ENCODE measurements at regions not wholly inside any gene's neighbourhood (a gene's known extent, or its start where the extent isn't known, plus 50 kb on each side); places are given as distances from the start of the nearest gene placed in this dataset.
"Not testable (repeated sequence)": the region's sequence is repeated elsewhere in the genome, so short reads cannot be mapped to it uniquely, and the experiment has no call there.

DNA sequence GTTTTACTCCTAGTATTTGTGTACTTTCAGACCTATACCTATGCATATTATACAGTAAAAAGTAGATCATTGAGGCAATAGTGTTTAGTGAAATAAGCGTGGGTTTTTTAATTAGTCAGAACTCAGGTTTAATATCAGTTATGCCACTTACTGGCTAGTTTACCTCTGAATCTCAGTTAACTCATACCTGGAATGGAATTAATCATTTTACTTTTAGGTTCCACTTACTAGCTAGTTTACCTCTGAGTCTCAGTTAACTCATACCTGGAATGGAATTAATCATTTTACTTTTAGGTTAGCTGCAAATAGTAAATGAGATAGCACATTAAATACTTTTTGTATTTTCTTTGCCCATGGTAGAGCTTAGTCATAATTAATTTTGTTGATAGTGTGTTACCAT is 475.7 kb downstream of the CCER1 start:
- in situ Hi-C loops (cut with MboI; ENCODE audit: low pct_unique_long_range_greater_than_20kb, low sequenced_read_pairs), result no loop called here
- no peak for DNase-seq

DNA sequence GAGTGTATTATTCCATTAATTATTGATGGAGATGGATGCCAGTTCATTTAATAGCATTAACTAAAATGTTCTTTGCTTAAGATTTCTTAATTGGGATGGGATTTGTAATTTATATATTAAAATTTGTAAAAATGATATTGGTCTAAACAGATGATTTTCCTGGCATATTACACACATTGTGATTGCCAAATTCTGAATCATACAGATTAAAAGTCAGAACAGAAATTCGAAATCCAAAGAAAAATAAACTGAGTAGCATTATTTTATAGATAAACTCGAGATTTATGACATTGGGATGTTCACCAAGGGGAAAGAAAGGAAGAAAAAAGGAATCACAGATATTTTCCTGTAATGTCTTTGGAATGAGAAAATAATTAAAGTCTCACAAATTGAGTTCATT is 481.1 kb downstream of the CCER1 start:
- no peak for DNase-seq
- in situ Hi-C loops (cut with MboI; ENCODE audit: low pct_unique_long_range_greater_than_20kb, low sequenced_read_pairs), result no loop called here

GRCh38 chr12:90460681-90461080 is 494.3 kb downstream of the CCER1 start:
- in situ Hi-C loops (cut with MboI; ENCODE audit: low pct_unique_long_range_greater_than_20kb, low sequenced_read_pairs), result no loop called here
- no peak for DNase-seq

- DNase-seq, result no peak
Observed at GRCh38 chr12:90456248-90456647, 498.7 kb downstream of the CCER1 start.

GRCh38 chr12:90455756-90456155 is 499.2 kb downstream of the CCER1 start:
- in situ Hi-C loops (cut with MboI; ENCODE audit: low pct_unique_long_range_greater_than_20kb, low sequenced_read_pairs), result no loop called here
- DNase-seq, result no peak

More at GRCh38 chr12:90456248-90456647, 498.7 kb downstream of the CCER1 start:
- in situ Hi-C loops (cut with MboI; ENCODE audit: low pct_unique_long_range_greater_than_20kb, low sequenced_read_pairs), result no loop called here

DNA sequence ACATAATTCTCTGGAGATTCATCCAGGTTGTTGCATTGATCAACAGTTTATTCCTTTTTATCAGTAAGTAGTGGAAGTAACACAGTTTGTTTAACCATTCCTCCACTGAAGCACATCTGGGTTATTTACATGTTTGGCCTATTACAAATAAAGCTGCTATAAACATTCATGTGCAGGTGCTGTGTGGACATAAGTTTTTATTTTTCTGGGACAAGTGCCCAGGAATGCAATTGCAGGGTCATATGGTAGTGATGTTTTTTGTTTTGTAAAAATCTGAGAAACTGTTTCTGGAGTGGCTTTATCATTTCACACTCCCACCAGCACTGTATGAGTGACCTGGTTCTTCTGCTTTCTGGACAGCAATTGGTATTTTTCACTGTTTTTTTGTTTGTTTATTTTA is 505.4 kb downstream of the CCER1 start:
- in situ Hi-C loops (cut with MboI; ENCODE audit: low pct_unique_long_range_greater_than_20kb, low sequenced_read_pairs), result no loop called here
- DNase-seq, result no peak

- in situ Hi-C loops (cut with MboI; ENCODE audit: low pct_unique_long_range_greater_than_20kb, low sequenced_read_pairs); DNase-seq: not testable (repeated sequence)
Observed at GRCh38 chr12:90443466-90443865, 511.5 kb downstream of the CCER1 start.

- in situ Hi-C loops (cut with MboI; ENCODE audit: low pct_unique_long_range_greater_than_20kb, low sequenced_read_pairs), result no loop called here
- DNase-seq, result no peak
Observed at GRCh38 chr12:90441431-90441830, 513.5 kb downstream of the CCER1 start.

- no peak for DNase-seq
- in situ Hi-C loops (cut with MboI; ENCODE audit: low pct_unique_long_range_greater_than_20kb, low sequenced_read_pairs), result no loop called here
Observed at GRCh38 chr12:90428881-90429280, 526.1 kb downstream of the CCER1 start.

DNA sequence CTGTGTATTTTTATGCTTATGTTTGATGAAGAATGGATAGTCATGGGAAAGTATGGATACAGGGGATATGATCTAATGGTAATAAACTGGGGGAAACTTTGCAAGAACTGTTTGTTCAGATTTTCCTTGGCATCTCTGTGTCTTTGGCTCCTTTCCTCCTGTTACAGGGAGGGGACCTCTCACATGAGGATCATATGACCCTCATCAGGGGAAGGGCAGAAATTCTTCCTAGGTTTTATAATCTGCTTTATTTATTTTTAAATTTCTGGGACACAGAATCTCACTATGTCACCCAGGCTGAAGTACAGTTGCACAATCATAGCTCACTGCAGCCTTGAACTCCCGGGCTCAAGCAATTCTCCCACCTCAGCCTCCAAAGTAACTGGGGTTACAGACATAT is 526.5 kb downstream of the CCER1 start:
- DNase-seq, result no peak
- in situ Hi-C loops (cut with MboI; ENCODE audit: low pct_unique_long_range_greater_than_20kb, low sequenced_read_pairs), result no loop called here

GRCh38 chr12:90423965-90424364 is 531.0 kb downstream of the CCER1 start:
- in situ Hi-C loops (cut with MboI; ENCODE audit: low pct_unique_long_range_greater_than_20kb, low sequenced_read_pairs), result no loop called here
- DNase-seq, result no peak

GRCh38 chr12:90410962-90411361 is 544.0 kb downstream of the CCER1 start:
- in situ Hi-C loops (cut with MboI; ENCODE audit: low pct_unique_long_range_greater_than_20kb, low sequenced_read_pairs), result no loop called here
- DNase-seq, result no peak

GRCh38 chr12:90407841-90408240 is 547.1 kb downstream of the CCER1 start:
- in situ Hi-C loops (cut with MboI; ENCODE audit: low pct_unique_long_range_greater_than_20kb, low sequenced_read_pairs), result no loop called here
- DNase-seq, result no peak

DNA sequence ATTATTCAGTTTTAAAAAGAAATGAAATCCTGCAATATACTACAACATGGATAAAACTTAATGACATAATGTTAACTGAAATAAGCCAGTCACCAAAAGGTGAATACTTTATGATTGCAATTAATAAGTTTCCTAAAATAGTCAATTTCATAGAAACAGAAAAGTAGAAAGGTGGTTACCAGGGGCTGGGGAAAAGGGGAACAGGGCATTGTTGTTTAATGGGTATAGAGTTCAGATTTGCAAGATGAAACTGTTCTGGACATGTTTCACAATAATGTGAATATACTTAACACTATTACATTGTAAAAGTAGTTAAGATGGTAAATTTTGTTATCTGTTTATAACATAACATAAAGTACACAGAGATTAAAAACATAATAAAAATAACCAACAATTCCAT is 550.9 kb downstream of the CCER1 start:
- no peak for DNase-seq
- in situ Hi-C loops (cut with MboI; ENCODE audit: low pct_unique_long_range_greater_than_20kb, low sequenced_read_pairs), result no loop called here

GRCh38 chr12:90401185-90401584 is 553.8 kb downstream of the CCER1 start:
- DNase-seq, result no peak
- in situ Hi-C loops (cut with MboI; ENCODE audit: low pct_unique_long_range_greater_than_20kb, low sequenced_read_pairs), result no loop called here

DNA sequence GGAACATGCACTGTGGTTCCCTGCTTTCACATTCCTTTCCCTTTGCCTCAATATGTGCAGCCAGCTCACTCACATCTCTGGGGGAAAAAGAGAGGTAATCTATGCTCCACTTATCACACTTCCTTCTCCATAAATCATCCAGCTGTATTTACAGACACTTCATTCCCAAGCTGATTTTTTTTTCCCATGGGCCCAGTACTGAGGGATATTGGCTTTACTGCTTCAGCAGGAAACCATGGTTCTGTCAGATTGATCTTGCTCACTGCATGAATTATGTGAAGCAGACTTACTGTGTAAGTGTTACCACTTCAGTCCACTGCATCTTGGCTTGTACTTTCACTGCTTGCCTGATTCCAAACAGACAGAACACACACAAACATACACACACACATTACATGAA is 555.6 kb downstream of the CCER1 start:
- in situ Hi-C loops (cut with MboI; ENCODE audit: low pct_unique_long_range_greater_than_20kb, low sequenced_read_pairs), result no loop called here
- no peak for DNase-seq

GRCh38 chr12:90398285-90398836 is 556.6 kb downstream of the CCER1 start:
- in situ Hi-C loops (cut with MboI; ENCODE audit: low pct_unique_long_range_greater_than_20kb, low sequenced_read_pairs), result no loop called here
- DNase-seq, result no peak

DNA sequence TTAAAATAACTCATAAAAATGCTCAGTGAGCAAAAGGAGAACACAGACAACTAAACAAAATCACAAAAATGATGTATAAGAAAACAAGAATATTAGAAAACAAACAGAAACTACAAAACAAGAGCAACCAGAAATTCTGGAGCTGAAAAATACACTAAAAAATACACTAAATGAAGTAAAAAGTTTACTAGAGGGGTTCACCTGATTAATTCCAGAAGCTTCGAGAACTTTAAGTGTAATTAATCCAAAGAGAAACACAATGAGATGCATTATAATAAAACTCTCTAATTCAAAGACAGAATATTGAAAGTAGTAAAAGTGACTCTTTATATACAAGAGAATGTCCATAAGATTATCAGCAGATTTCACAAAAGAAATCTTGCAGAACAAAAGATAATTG is 558.4 kb downstream of the CCER1 start:
- in situ Hi-C loops (cut with MboI; ENCODE audit: low pct_unique_long_range_greater_than_20kb, low sequenced_read_pairs), result no loop called here
- DNase-seq, result no peak

DNA sequence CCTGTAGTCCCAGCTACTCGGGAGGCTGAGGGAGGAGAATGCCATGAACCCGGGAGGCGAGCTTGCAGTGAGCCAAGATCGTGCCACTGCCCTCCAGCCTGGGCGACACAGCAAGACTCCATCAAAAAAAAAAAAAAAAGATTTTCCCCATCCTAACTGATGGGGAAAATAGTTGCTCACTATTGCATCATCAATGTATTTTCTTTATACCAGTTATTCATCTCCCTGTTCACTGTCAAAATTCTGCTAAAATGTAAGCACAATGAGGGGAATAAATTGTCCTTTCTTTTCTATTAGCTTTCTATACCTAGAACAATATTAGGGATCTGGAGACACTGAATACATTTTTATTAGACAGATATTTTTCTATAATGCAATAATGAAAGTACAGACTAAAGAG is 561.3 kb downstream of the CCER1 start:
- no peak for DNase-seq
- in situ Hi-C loops (cut with MboI; ENCODE audit: low pct_unique_long_range_greater_than_20kb, low sequenced_read_pairs), result no loop called here

DNA sequence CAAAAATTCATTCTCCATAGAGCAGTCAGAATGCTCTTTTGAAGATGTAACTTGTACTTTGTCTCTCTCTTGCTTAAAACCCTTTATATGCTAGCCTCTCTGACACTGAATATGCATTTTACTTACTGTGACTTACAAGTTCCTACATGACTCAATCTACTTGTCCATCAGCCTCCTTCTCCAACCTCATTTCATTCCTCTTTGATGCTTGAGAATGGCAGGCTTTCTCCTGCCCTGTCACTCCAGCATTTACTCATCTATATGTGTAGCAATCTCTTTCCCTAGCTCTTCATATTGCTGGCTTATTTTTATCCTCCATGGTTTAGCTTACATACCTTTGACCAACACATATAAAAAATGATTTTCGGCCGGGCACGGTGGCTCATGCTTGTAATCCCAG is 561.9 kb downstream of the CCER1 start:
- no peak for DNase-seq
- in situ Hi-C loops (cut with MboI; ENCODE audit: low pct_unique_long_range_greater_than_20kb, low sequenced_read_pairs), result no loop called here

DNA sequence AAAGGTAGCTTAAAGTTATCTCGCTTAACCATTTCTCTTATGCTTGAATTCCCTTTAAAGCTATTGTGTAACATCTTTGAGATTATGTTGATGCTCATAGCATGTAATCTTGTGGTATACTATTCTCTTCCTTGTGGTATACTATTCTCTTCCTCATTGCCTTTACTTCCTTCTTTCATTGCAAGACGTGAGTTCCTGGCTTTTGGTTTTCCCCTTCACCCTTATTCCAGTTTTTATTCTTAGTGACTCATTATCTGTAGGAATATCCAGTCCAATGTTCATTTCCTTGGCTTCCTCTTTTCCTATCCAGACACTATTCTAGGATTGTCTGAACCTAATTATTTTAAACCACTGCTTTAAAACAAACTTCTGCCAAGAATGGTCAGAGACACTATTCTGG is 564.0 kb downstream of the CCER1 start:
- peak; percentile 61 for DNase-seq
- in situ Hi-C loops (cut with MboI; ENCODE audit: low pct_unique_long_range_greater_than_20kb, low sequenced_read_pairs), result no loop called here

DNA sequence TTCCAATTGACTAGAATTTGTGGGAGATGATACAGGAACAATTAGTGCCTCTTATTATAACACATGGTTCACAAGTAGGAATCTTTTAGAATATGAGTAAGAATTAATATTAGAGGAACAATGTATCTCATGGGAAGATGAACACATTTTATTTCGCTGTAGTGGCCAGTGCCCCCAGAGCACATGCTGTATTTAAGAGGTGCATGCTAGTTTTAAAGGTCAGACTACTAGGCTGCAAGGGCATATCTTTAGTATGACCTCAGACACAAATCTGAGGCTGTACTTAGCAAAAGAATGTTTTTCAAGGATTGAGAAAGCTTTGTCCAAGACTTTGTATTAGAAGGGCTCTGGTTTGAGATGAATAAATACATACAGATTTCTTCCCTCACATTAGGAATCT is 586.9 kb downstream of the CCER1 start:
- in situ Hi-C loops (cut with MboI; ENCODE audit: low pct_unique_long_range_greater_than_20kb, low sequenced_read_pairs), result no loop called here
- DNase-seq, result no peak

Measured in KBM-7 (cell line).